Adrenal gland (tissue), 9 donors: ENCODE measurements at regions not wholly inside any gene's neighbourhood (a gene's known extent, or its start where the extent isn't known, plus 50 kb on each side); places are given as distances from the start of the nearest gene placed in this dataset.

Experiments
- DNase-seq, 7 donors: peaks; one replicate each; pipeline ENCODE4 v3.0.0-alpha.2; 2019 to 2020
- H3K27ac ChIP-seq, 5 donors: fragments of 200-600 bp; sonication (generic) in 4 of 5; 1 replicate in 3 of 5; 2 replicates in 2 of 5; pipeline versions ENCODE4 v1.5.1 to v1.8.0; 2016 to 2020; ENCODE audit warnings: mild to moderate bottlenecking in 1 of 5
- H3K27me3 ChIP-seq: fragments of 200-600 bp; 2 replicates; pipeline ENCODE4 v1.8.0; 2021
- H3K36me3 ChIP-seq, 2 donors: fragments of 200-600 bp; replicated peaks in 1 of 2; 1 replicate in 1 of 2; 2 replicates in 1 of 2; pipeline versions ENCODE4 v1.5.1 to v1.8.0; 2018 to 2022
- H3K4me1 ChIP-seq, 2 donors: fragments of 200-600 bp; replicated peaks in 1 of 2; 1 replicate in 1 of 2; 2 replicates in 1 of 2; pipeline versions ENCODE4 v1.5.1 to v1.8.0; 2018 to 2021
- H3K4me3 ChIP-seq, 4 donors: fragments of 200-600 bp; sonication (generic) in 3 of 4; one replicate each; pipeline ENCODE4 v1.5.1; 2016 to 2018
- H3K9me3 ChIP-seq, 3 donors: fragments of 200-600 bp; sonication (generic) in 1 of 3; replicated peaks in 1 of 3; 1 replicate in 2 of 3; 2 replicates in 1 of 3; pipeline versions ENCODE4 v1.5.1 to v1.8.0; 2016 to 2021
- POLR2A ChIP-seq, 2 donors: fragments of 450-650 bp; IDR thresholded peaks; one replicate each; pipeline ENCODE4 v1.6.1; 2017; ENCODE audit warnings: antibody characterized with exemption in 2 of 2, mild to moderate bottlenecking in 2 of 2, moderate library complexity in 1 of 2
- WGBS, 4 donors: extraction: QIAGEN DNeasy Blood & Tissue Kit in 2 of 4; methylation state at CpG; one replicate each; pipeline versions ENCODE4 v1.1.5 to v1.1.7; 2013 to 2017; 5-methylcytosine and 5-hydroxymethylcytosine counted together
- intact Hi-C, 2 donors: fragments of 100-400 bp; cut with DNase I; formaldehyde crosslinking; loops; one replicate each; pipeline versions ENCODE4 v1.14.1 to v1.15.0; 2022 to 2023
- TF ChIP-seq, protein P1 (sequence below), 6 experiments: fragments of 450-650 bp in 4 of 6; fragments of 200-600 bp in 2 of 6; sonication (generic) in 1 of 6; IDR thresholded peaks; 1 replicate in 5 of 6; 2 replicates in 1 of 6; pipeline versions ENCODE4 v1.5.1 to v1.8.0; 2016 to 2021; ENCODE audit warnings: antibody characterized with exemption in 6 of 6, mild to moderate bottlenecking in 2 of 6, moderate library complexity in 1 of 6
- donor health status: healthy with polysubstance abuse.
- donor health status: Bipolar disorder and iron deficiency.
- donor health status: DM: yes; HTN: yes; CAD: no.
- donor health status: DM: no; HTN: no; CAD: no.
- donor health status: DM: no; HTN: no; CAD: no.

DNA sequence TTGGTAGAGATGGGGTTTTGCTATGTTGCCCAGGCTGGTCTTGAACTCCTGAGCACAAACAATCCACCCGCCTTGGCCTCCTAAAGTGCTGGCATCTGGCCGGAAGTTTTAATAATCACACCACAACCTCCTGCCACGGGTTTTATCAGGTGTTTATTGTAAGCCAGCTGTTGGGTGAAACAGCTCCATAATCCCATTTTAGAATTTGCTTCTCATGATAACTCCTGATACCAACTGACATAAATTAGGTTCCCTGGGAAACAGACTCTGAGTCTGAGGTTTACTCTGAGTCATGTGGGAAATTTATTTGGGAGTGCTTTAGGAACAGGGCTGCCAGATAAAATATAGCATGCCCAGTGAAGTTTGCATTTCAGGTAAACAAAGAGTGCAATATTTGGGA is 122.6 kb upstream of the MED13 start:
- no peaks in the 10 kb centered on the region for H3K4me1 ChIP-seq
- no peaks in the 10 kb centered on the region for H3K36me3 ChIP-seq
- H3K27ac ChIP-seq = no peak overlapping the region
- H3K9me3 ChIP-seq = no peaks in the 10 kb centered on the region
- no peak overlapping the region for H3K4me3 ChIP-seq
- intact Hi-C loops = no loop called here
- no peaks in the 10 kb centered on the region for H3K27me3 ChIP-seq
- 56 to 81% (median 64%) methylated on average over 3 of the region's 3 CpGs for WGBS, 4 donors
- no peak for DNase-seq
- TF ChIP-seq, protein P1, sequence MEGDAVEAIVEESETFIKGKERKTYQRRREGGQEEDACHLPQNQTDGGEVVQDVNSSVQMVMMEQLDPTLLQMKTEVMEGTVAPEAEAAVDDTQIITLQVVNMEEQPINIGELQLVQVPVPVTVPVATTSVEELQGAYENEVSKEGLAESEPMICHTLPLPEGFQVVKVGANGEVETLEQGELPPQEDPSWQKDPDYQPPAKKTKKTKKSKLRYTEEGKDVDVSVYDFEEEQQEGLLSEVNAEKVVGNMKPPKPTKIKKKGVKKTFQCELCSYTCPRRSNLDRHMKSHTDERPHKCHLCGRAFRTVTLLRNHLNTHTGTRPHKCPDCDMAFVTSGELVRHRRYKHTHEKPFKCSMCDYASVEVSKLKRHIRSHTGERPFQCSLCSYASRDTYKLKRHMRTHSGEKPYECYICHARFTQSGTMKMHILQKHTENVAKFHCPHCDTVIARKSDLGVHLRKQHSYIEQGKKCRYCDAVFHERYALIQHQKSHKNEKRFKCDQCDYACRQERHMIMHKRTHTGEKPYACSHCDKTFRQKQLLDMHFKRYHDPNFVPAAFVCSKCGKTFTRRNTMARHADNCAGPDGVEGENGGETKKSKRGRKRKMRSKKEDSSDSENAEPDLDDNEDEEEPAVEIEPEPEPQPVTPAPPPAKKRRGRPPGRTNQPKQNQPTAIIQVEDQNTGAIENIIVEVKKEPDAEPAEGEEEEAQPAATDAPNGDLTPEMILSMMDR (IDR thresholded peaks at IDR 0.05) = no peak
- no peak for TF ChIP-seq POLR2A (IDR thresholded peaks at IDR 0.05)

DNA sequence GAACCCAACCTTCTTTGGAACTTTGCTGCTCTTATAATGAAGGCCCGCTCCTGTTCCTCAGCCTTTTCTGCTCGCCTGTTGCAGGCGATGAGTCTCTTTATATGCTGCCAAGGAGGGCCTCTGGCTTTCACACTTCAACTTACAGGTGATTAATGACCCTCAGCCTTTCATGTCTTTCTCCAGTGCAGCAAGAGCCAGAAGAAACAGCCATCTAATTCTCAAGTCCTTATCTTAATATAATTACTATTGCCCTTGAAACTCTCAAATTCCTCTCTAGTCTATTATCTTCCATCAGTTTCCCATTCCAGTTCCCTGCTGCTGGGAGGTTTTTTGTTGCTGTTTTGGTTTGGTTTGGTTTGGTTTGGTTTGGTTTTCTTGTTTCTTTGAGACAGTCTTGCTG is 121.8 kb upstream of the MED13 start:
- Histone ChIP-seq H3K9me3 (no peaks in the 10 kb centered on the region), H3K27ac (no peak overlapping the region), H3K27me3 (no peaks in the 10 kb centered on the region), H3K36me3 (no peaks in the 10 kb centered on the region), H3K4me3 (no peak overlapping the region), H3K4me1 (no peaks in the 10 kb centered on the region)
- WGBS, 4 donors = 78 to 90% (median 85%) methylated on average over 3 of the region's 3 CpGs
- no peak for TF ChIP-seq POLR2A (IDR thresholded peaks at IDR 0.05)
- TF ChIP-seq, protein P1 (IDR thresholded peaks at IDR 0.05) = no peak
- intact Hi-C loops = no loop called here
- DNase-seq = no peak

DNA sequence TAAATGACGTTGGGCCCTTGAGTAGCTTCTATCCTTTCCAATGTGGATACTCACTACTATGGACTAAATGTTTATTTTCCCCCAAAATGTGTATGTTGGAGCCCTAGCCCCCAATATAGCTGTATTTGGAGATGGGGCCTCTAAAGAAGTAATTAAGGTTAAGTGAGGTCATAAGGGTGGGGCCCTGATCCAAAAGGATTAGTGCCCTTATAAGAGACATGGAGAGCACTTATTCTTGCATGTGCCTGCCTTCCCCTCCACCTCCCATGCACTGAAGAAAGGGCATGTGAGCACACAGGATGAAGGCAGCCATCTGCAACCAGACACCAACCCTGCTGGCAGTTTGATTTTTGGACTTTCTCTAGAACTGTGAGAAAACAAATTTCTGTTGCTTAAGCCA is 115.7 kb upstream of the MED13 start:
- H3K9me3 ChIP-seq = no peaks in the 10 kb centered on the region
- intact Hi-C loops = no loop called here
- H3K4me3 ChIP-seq = no peak overlapping the region
- no peak overlapping the region for H3K27ac ChIP-seq
- WGBS, 4 donors = 84 to 94% (median 92%) methylated on average over 1 of the region's 1 CpG
- TF ChIP-seq, protein P1 (IDR thresholded peaks at IDR 0.05) = no peak
- no peak for TF ChIP-seq POLR2A (IDR thresholded peaks at IDR 0.05)
- H3K4me1 ChIP-seq = no peaks in the 10 kb centered on the region
- H3K27me3 ChIP-seq = no peaks in the 10 kb centered on the region
- no peak for DNase-seq
- no peaks in the 10 kb centered on the region for H3K36me3 ChIP-seq

DNA sequence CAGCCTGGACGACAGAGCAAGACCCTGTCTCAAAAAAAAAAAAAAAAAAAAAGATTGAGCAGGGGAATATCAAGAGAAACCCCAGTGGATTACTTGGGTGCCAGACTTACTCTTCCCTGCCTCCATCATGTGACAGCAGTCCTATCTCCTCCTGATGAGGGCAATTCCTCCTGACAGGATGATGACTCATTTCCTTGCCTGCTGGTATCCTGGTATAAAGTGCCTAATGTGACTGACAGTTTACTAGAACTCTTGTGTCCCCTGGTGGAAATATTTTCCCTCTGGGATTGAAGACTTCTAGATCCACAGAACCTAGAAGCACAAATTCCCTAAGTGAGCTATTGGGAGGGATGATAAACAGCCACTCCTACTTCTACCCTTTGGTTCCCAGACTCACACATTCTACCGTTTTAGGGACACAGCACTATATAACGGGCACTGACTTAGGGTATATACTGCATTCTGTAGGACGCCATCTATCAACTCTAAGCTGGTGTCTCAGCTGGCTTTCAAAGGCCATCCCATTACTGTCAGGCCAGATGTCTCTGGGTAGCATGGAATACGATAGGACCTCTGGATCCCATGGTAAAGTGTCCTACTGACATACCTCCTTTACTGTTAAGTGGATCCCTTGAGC is 114.6 kb upstream of the MED13 start:
- WGBS, 4 donors = 87 to 94% (median 90%) methylated on average over 5 of the region's 5 CpGs
- Histone ChIP-seq H3K36me3 (no peaks in the 10 kb centered on the region), H3K4me1 (no peaks in the 10 kb centered on the region), H3K27me3 (no peaks in the 10 kb centered on the region), H3K27ac (no peak overlapping the region), H3K9me3 (no peaks in the 10 kb centered on the region), H3K4me3 (no peak overlapping the region)
- intact Hi-C loops = no loop called here
- no peak for TF ChIP-seq POLR2A (IDR thresholded peaks at IDR 0.05)
- TF ChIP-seq, protein P1 (IDR thresholded peaks at IDR 0.05) = no peak
- peak in 3 of 7 donors; percentile 9 to 16 (median 11) for DNase-seq
